GM23248 (cell line): ENCODE measurements at regions not wholly inside any gene's neighbourhood (a gene's known extent, or its start where the extent isn't known, plus 50 kb on each side); places are given as distances from the start of the nearest gene placed in this dataset.

ENCODE experiments used
- DNase-seq: peaks from one replicate; pipeline ENCODE4 v3.0.0-alpha.2; 2015
- H2AFZ ChIP-seq: fragments of 200-600 bp; sonication (generic); 2 replicates; pipeline ENCODE4 v1.6.1; 2016; ENCODE audit warnings: antibody characterized with exemption
- H3F3A ChIP-seq: fragments of 200-600 bp; sonication (generic); 2 replicates; pipeline ENCODE4 v1.6.1; 2016; ENCODE audit warnings: mild to moderate bottlenecking, antibody characterized with exemption, mixed run types; ENCODE audit not compliant: insufficient read depth
- H3K27ac ChIP-seq: fragments of 200-600 bp; sonication (generic); 2 replicates; pipeline ENCODE4 v1.5.1; 2016; ENCODE audit warnings: mild to moderate bottlenecking
- H3K27me3 ChIP-seq: fragments of 200-600 bp; sonication (generic); replicated peaks from 2 replicates; pipeline ENCODE4 v1.6.1; 2016; ENCODE audit warnings: mild to moderate bottlenecking; ENCODE audit not compliant: insufficient read depth
- H3K36me3 ChIP-seq: fragments of 200-600 bp; sonication (generic); 2 replicates; pipeline ENCODE4 v1.6.1; 2016; ENCODE audit warnings: low read depth, mild to moderate bottlenecking
- H3K4me1 ChIP-seq: fragments of 200-600 bp; sonication (generic); 2 replicates; pipeline ENCODE4 v1.6.1; 2016; ENCODE audit warnings: mild to moderate bottlenecking; ENCODE audit not compliant: insufficient read depth
- H3K4me2 ChIP-seq: fragments of 200-600 bp; sonication (generic); one replicate; pipeline ENCODE4 v1.6.1; 2016; ENCODE audit warnings: mild to moderate bottlenecking; ENCODE audit not compliant: unreplicated experiment
- H3K4me3 ChIP-seq: fragments of 200-600 bp; sonication (generic); 2 replicates; pipeline ENCODE4 v1.5.1; 2016; ENCODE audit warnings: mild to moderate bottlenecking
- H3K79me2 ChIP-seq: fragments of 200-600 bp; sonication (generic); 2 replicates; pipeline ENCODE4 v1.6.1; 2016; ENCODE audit warnings: mild to moderate bottlenecking; ENCODE audit not compliant: insufficient read depth
- H3K9ac ChIP-seq: fragments of 200-600 bp; sonication (generic); 2 replicates; pipeline ENCODE4 v1.6.1; 2016; ENCODE audit warnings: mild to moderate bottlenecking
- H3K9me2 ChIP-seq: fragments of 200-600 bp; sonication (generic); 2 replicates; pipeline ENCODE4 v1.6.1; 2016; ENCODE audit warnings: mixed run types, mild to moderate bottlenecking, moderate library complexity; ENCODE audit not compliant: insufficient read depth
- H3K9me3 ChIP-seq: fragments of 200-600 bp; sonication (generic); one replicate; pipeline ENCODE4 v1.6.1; 2017; ENCODE audit warnings: low read depth
- H4K20me1 ChIP-seq: fragments of 200-600 bp; sonication (generic); 2 replicates; pipeline ENCODE4 v1.6.0; 2016; ENCODE audit not compliant: insufficient read depth
- EZH2 ChIP-seq: fragments of 200-600 bp; sonication (generic); IDR thresholded peaks from 2 replicates; pipeline ENCODE4 v1.6.1; 2018; ENCODE audit warnings: antibody characterized with exemption, mild to moderate bottlenecking; ENCODE audit not compliant: insufficient read depth, poor library complexity, severe bottlenecking
- EZH2phosphoT487 ChIP-seq: fragments of 200-600 bp; sonication (generic); IDR thresholded peaks from 2 replicates; pipeline ENCODE4 v1.6.1; 2018; ENCODE audit warnings: antibody characterized with exemption, moderate library complexity, mild to moderate bottlenecking, low read depth; ENCODE audit not compliant: insufficient read depth
- WGBS, 2 experiments: methylation state at CpG; one replicate each; pipeline ENCODE4 v1.1.6; 2015 to 2017; ENCODE audit warnings: low lambda C conversion rate in 2 of 2, low coverage in 1 of 2; ENCODE audit errors: missing lambda C conversion rate in 2 of 2; 5-methylcytosine and 5-hydroxymethylcytosine counted together
- in situ Hi-C: fragments of 300-500 bp; cut with MboI; formaldehyde crosslinking; loops from 2 replicates; pipeline ENCODE4 v1.15.0; 2020

GRCh38 chr2:137826373-137827372 lies 137.6 kb upstream of the HNMT start:
- 18% methylated on average over 5 of the region's 5 CpGs for WGBS, 2 experiments
- no peak overlapping the region for H3K4me2 ChIP-seq

GRCh38 chr2:137828624-137829023 lies 135.6 kb upstream of the HNMT start:
- 8 to 11% methylated on average over 3 of the region's 3 CpGs for WGBS, 2 experiments
- no peak overlapping the region for H3K4me3 ChIP-seq
- no peak overlapping the region for H2AFZ ChIP-seq
- H3K9me3 ChIP-seq, result no peaks in the 10 kb centered on the region
- H3K4me2 ChIP-seq, result no peak overlapping the region
- no peaks in the 10 kb centered on the region for H3K9me2 ChIP-seq
- H3K79me2 ChIP-seq, result no peaks in the 10 kb centered on the region
- no peak overlapping the region for H3K27ac ChIP-seq
- H3F3A ChIP-seq, result no peaks in the 10 kb centered on the region
- H3K27me3 ChIP-seq, result no peaks in the 10 kb centered on the region
- in situ Hi-C loops, result loop anchor here (25.0 kb wide), 2 partner anchors 916 to 1916 kb away; no protein-coding TSS in a partner anchor
- TF ChIP-seq EZH2phosphoT487, result no peak
- no peak for TF ChIP-seq EZH2
- H3K36me3 ChIP-seq, result no peaks in the 10 kb centered on the region
- H3K9ac ChIP-seq, result no peak overlapping the region
- no peaks in the 10 kb centered on the region for H3K4me1 ChIP-seq
- DNase-seq, result no peak
- H4K20me1 ChIP-seq, result no peaks in the 10 kb centered on the region

More at GRCh38 chr2:137826373-137827372, 137.6 kb upstream of the HNMT start:
- H3K36me3 ChIP-seq, result no peaks in the 10 kb centered on the region
- no peak for DNase-seq
- H3K4me1 ChIP-seq, result no peaks in the 10 kb centered on the region
- in situ Hi-C loops, result loop anchor here (25.0 kb wide), 2 partner anchors 914 to 1914 kb away; no protein-coding TSS in a partner anchor
- no peaks in the 10 kb centered on the region for H3K9me3 ChIP-seq
- TF ChIP-seq EZH2, result no peak
- no peak for TF ChIP-seq EZH2phosphoT487
- no peaks in the 10 kb centered on the region for H3K9me2 ChIP-seq
- H4K20me1 ChIP-seq, result no peaks in the 10 kb centered on the region
- H3F3A ChIP-seq, result no peaks in the 10 kb centered on the region
- H3K27me3 ChIP-seq, result no peaks in the 10 kb centered on the region
- H3K9ac ChIP-seq, result no peak overlapping the region
- no peak overlapping the region for H2AFZ ChIP-seq
- H3K27ac ChIP-seq, result no peak overlapping the region
- H3K4me3 ChIP-seq, result no peak overlapping the region
- no peaks in the 10 kb centered on the region for H3K79me2 ChIP-seq

- Histone ChIP-seq H4K20me1 (no peaks in the 10 kb centered on the region), H3K27me3 (no peaks in the 10 kb centered on the region), H3K79me2 (no peaks in the 10 kb centered on the region), H3F3A (no peaks in the 10 kb centered on the region), H2AFZ (no peak overlapping the region), H3K27ac (no peak overlapping the region), H3K9me3 (no peaks in the 10 kb centered on the region), H3K9me2 (no peaks in the 10 kb centered on the region), H3K4me3 (no peak overlapping the region), H3K4me2 (no peak overlapping the region), H3K9ac (no peak overlapping the region), H3K36me3 (no peaks in the 10 kb centered on the region), H3K4me1 (no peaks in the 10 kb centered on the region)
- DNase-seq, result no peak
- WGBS, 2 experiments, result 12 to 15% methylated on average over 2 of the region's 2 CpGs
- TF ChIP-seq EZH2phosphoT487, result no peak
- no peak for TF ChIP-seq EZH2
- in situ Hi-C loops, result loop anchor here (25.0 kb wide), 2 partner anchors 917 to 1917 kb away; no protein-coding TSS in a partner anchor
Measured at GRCh38 chr2:137829251-137829650, 135.0 kb upstream of the HNMT start.

- 42 to 43% methylated on average over 6 of the region's 6 CpGs for WGBS, 2 experiments
Measured at GRCh38 chr2:137834760-137835379, 129.4 kb upstream of the HNMT start.

More at GRCh38 chr2:137834760-137835379, 129.4 kb upstream of the HNMT start:
- Histone ChIP-seq H3K9ac (no peak overlapping the region), H3K9me3 (no peaks in the 10 kb centered on the region), H3F3A (no peaks in the 10 kb centered on the region), H3K79me2 (no peaks in the 10 kb centered on the region), H3K4me3 (no peak overlapping the region), H4K20me1 (no peaks in the 10 kb centered on the region), H2AFZ (no peak overlapping the region), H3K36me3 (no peaks in the 10 kb centered on the region), H3K4me1 (no peaks in the 10 kb centered on the region), H3K27me3 (no peaks in the 10 kb centered on the region), H3K9me2 (no peaks in the 10 kb centered on the region), H3K27ac (no peak overlapping the region), H3K4me2 (no peak overlapping the region)
- DNase-seq, result no peak
- TF ChIP-seq EZH2phosphoT487 (no peak), EZH2 (no peak)
- in situ Hi-C loops, result loop anchor here (10.0 to 25.0 kb wide), 3 partner anchors 923 to 1923 kb away; no protein-coding TSS in a partner anchor
